CD4-positive, alpha-beta T cell treated with Interleukin-6 for 4 hours (primary cell): ENCODE measurements at regions not wholly inside any gene's neighbourhood (a gene's known extent, or its start where the extent isn't known, plus 50 kb on each side); places are given as distances from the start of the nearest gene placed in this dataset.

Experiments used
- DNase-seq: peaks from one replicate; pipeline ENCODE4 v3.0.0-alpha.2; 2020; ENCODE audit warnings: mixed read lengths

DNA sequence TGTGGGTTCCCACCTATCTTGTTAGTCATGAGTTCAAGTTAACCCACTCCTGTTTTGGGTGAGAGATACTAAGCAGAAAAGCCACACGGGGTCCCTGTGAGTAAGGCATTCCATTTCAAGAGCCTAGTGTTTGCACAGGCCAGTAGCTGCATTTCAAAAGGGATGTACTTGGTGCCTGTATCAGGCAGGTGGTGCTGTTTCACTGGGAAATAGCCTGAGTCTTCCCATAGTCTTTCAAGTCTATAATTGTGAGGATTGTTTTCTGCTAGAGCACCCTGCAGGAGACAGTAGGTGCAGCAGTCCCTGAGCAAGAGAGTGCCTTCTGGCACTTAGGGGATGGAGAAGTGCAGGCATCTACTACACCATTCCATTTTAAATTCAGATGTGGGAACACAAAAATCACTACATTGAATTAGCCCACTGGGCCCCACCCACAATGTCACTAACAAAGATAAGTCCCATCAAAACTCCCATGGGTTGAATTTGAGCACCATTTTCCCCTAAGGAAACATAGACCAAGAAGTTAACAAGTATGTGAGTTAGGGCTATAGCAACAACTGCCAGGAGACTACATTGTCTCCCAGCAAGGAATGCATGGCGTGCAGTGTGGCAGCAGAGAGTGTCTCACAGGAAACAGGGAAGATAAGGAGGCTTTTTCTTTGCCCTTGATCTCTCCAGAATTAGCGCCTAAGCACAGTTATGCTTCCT, 263.2 kb downstream of the COX7C start:
- DNase-seq, result peak; percentile 20

DNA sequence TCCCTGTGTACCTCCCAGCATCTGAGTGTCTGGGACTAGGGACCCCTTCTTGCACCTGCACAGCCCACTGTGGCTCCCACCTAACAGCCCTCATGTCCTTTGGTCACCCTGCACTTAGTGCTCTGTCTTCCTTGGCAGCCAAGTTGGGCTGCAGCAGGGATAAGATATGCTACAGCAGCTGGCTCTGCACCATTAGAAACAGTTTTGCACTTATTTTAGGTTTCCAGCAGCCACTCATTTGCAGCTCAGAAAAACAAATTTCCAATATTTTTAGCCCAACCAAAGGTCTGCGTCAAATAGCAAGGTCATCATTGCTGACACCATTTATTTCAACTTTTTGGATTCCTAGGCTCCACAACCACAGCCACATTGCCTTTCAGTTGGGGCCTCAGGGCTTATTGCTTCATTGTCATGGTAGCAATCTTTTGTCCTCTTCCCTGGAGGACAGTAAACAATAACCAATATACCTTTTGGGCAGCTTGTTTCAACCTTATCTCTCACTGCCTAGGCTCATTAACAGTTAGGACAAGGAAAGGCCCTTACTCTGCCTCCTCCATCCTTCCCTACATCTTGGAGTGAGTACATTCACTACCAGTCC, 263.9 kb downstream of the COX7C start:
- no peak for DNase-seq

DNA sequence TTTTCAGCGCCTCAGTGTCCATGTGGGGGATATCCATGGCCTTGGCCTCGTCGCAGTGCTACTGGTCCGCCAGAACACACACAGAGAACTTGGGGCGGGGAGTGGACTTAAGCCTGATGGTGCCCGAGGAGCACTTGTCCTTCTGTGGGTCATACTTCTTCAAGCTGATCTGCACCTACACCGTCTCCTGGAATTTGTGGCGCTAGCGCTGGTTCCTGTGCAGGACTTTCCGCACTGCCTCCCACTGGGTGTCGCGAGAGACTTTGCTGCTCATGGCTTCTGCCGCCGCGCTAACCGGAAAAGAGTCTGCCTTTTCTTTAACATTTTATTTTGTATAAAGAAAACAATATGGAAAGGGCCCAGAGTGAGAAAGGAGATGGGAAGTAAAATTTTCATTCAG, 266.9 kb downstream of the COX7C start:
- no peak for DNase-seq

DNA sequence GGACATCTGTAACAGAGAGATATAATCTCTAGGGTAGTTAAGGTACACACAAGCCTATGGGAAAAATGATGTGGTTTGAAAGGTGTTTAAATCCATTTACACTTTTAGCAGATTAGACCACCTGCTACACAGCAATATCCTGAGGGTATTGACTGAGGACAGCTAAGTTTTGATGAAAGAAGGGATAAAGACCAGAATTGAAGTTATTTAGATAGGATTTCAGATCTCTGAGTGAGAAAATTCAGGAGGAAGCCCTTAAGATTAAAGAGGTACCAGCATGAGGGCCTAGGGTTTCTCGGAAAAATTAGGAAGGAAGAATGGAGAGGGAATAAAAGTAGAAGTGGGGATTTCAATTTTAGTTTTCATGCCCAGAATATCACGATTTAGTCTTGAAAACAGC, 267.3 kb downstream of the COX7C start:
- DNase-seq, result no peak

DNA sequence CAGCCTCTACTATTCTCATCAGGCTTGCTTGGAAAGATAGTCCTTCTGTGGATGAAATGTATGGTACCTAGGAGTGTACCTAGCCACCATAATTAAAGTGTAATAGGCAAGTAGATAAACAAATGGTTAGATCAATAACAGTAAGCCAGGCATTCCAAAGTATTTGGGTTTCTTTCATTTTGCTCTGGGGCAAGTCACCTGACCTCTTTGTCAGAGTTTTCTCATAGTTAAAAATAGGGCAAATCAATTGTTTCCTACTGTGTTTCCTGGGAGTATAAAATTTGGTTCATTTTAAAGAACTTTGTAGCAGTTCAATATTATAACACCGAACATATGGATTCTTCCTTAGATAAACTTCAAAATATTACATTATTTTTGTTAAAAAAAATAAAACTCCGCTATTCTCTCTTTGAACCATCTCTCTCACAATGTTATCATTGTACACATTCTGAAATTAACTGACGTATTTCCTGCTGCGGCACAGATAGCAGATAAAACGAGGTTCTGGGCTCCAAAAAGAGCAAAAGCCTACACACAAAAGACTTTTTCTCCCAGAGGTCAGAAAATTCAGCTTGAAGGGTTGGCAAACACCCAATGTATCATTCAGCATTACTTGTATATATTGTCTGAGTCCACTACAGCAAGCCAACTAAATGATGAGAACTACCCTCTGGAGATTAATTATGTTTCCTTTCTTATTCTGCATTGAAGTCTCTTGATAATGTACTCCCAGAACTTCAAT, 267.9 kb downstream of the COX7C start:
- DNase-seq, result no peak

DNA sequence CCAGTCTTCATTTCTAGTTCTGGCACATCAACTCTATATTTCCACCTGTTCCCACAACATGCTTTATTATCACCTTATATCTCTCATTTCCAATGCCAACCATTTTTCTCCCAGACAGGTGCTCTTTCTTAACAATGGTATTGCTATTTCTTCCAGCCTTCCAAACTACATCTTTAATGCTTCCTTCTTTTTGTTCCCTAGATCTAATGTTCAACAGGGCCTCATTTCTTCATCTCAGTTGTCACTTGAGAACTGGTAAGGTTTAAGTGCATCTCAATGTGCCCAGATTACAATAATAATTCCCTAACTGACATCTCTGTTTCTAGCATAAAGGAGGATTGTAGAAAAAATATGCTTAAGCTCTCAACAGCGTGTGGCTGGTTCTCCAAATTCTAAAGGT, 272.6 kb downstream of the COX7C start:
- DNase-seq, result no peak

DNA sequence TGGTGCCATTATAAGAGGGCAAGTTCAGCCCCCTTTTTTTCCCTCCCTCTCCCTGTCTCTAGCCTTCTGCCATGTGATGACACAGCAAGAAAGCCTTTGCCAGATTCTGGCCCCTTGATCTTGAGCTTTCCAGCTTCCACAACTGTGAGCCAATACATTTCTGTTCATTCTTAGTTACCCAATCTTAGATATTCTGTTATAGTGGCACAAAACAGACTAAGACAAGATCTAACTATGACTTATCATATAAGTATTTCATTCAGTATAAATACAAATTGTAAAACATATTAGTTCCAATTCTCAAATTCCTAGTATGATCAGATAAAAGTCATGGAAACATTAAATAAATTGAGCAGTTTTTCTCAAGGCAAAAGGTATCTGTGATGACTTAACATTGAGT, 276.3 kb downstream of the COX7C start:
- DNase-seq, result no peak

DNA sequence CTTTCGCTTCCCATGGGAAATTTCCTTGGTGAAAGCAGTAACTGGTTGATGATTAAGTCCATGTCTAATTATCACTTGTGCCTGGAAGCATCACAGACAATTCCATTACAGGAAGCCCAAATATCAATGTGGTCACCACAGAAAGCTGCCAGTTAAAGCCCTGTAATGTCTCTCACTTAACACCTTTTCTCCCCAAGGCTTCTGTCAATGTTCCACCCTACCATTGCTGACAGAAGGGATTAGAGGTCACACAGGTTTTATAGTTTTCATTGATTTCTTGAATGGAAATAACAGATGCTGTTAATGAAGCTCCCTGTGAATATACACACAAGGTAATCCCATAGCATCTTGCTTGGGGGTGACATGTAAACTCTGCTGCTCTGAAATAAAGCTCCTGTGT, 279.2 kb downstream of the COX7C start:
- DNase-seq, result no peak

DNA sequence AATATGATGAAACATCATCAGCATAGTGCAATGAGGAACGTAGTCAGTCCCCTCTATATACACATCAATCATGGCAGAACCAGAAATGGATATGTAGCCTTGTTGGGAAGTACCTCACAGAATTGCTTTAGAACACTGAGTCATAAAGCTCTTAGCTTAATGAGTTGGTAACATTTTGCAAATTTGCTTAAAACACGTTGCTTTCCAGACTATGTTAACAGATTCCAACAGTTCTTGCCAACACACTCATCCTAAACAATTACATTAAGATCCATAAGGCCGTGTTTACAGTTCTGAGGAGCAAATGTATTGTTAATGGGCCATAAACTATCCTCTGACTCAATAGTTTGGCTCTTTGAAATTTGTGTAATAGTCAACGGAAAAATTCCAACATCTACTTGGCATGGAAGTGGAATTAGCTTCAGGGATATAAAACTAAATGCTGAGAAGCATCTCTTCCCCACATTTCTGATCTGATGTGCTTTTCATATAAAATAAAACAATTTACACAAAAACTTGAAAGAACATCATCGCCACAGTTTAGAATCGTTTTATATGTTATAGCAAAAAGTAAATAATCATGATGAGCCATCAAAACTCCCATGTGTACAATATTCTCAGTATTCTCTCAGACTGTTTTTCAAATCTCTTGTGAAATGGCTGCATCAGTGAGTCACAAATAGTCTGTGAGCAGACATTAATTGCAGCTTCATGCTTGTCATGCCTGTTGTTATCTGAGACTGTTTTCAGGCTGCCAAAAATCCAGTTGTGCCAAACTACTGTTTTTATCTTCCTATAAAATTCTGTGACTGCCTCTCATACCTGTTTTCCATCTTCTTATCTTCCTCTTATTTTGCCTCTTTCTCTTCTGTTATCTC, 291.9 kb downstream of the COX7C start:
- no peak for DNase-seq

DNA sequence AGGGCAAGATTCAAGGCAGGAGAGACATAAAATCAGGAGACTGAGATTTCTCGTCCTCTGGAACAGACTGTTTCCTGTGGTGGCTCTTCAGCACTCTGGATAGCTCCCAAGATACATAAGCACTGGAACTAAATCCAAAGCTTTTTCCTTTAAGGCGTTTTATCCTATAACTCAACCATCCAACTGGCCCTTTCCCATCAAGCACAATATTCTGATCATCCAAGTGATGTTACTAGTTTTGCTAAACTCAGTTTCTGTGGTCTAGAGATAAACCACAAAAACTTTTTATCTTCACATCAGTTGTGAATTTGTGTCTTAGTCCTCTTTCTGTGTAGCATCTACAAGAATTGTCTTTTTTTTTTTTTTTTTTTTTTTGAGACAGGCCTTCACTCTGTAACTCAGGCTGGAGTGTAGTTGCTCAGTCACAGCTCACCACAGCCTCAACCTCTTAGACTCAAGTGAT, 299.4 kb downstream of the COX7C start:
- peak; percentile 3 for DNase-seq

DNA sequence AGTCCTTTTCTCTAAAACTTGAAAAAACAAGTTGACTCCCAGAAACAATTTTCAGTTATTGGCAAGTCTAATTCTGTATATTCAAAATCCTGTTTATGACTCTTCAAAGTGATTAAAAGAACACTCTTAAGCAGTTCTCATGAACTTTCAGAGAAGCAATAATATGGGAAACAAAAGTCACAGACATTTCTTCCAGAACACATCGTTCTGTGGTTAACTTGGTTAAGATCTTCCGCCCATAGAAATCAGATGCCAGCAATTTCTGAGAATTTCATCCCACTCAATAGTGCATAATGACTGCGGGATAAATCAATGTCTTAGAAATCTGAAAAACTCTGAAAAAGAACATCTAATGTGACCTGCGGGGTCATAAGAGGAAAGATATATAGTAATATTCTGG, 300.5 kb downstream of the COX7C start:
- DNase-seq, result no peak

DNA sequence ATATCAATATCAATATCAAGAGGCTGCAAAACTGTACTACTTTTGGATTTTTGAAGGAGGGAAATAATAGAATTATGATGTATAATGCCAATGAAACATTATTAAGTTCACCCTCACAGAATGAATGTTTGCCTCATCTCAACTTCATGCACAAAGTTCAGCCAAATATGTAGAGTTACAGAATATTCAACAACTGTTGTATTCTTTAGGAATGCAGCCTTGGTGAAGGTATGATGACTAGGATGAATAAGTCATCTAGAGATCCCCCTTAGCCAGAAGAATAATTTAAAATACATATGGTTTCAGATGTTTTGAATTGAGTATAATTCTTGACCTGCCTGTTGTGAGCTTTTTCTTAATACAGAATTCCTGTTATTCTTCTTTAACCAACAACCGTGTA, 308.3 kb downstream of the COX7C start:
- no peak for DNase-seq

DNA sequence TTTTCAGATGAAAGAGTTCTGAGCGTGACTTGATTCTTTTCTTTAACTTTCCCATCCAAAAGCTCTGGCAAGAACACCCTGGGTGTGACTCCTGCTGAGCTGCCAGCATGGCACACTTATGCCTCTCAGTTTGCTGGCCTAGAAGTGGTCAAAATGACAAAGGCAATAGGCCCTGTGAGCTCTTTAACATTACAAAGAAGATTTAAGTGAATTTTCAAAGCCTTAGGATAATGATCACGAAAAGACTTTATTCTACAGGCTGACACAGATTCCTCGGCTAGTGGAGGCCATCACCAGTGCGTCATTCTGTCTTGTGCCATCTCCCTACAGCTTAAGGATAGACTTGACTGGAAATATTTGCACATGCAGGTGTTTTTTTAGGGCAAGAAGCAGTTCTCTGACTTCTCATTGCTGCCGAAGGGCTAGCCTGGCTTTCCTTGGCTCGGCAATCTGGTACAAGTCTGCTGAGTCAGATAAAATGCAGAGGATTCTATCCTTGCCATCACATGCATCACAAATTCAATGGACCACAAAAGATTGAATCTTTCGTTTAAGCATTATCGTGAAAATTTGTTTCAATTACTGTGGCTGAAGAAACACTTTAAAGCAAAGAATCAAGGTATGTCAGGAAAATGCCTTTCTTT, 311.5 kb downstream of the COX7C start:
- DNase-seq, result no peak

DNA sequence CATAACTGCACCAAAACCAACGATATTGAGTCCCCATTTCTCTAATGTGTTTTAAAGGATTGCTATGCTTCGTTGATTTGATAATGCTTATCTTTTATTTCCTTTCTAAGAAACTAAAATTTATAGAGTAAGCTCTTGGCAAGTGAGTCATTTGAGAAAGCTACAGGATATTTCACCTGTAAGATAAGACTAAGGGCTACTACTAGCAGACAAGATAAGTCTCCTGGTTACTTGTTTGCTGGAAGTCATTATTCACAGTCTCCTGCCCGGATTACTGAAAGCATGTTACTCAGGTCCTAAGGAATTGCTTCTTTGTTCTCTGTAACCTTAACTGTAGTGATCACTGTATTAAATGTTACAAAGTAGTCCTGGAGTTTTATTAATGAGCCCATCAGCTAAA, 315.9 kb upstream of the RASA1 start:
- DNase-seq, result no peak

DNA sequence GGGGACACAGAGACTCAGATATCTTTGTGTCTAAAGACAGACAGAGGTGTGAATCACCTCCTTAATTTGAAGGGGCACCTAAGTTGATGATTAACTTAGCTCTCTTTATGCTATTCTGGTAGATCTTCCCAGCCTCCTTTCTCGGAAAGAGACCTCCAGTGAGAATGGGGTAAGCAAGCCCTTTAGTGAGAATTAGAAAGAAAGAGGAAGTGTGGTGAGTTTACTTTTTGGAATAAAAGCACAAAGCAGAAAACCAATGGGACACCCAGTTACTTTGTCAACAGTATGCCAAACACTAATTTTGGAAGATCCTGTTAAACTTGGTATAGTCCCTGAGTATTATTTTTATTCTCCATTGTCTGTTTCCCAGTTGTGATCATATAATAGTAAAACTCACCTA, 302.8 kb upstream of the RASA1 start:
- DNase-seq, result no peak

DNA sequence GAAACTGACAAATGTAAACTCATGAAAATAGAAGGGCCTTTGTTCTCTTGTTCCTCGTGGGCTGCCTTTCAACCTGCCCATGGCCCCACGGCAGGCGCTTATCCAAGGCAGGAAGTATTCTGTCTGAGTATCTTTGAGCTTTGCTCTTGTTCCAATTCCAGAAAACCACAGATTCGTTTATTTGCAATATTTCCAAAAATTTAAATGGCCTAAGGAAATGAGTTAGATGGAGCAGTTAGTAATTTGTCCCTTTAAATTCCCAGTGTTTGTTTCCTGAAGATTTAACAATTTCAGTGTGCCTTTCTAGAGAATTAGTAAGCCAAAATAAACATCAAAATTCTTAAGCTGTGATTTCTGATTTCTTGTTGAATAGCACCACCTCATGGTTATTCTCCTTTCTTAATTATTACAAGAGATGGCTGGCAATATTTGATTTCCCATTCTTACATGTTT, 299.4 kb upstream of the RASA1 start:
- no peak for DNase-seq

DNA sequence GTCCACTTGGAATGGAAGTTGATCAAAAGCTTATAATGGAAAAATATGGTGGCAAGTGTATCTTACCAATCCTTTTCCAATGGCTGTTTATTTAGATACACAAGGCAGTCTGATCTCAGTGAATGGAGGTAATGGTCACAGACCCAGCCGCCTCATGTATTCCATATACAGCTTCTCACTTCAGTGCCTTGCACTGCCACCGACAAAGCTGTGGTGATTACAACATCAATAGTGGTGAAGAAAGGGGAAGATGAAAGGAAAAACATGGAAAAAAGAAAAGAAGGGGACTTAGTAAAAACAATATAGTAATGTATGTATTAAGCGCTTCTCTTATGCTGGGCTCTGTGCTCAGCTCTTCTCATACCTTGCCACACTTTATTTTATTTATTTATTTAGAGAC, 297.3 kb upstream of the RASA1 start:
- DNase-seq, result no peak

DNA sequence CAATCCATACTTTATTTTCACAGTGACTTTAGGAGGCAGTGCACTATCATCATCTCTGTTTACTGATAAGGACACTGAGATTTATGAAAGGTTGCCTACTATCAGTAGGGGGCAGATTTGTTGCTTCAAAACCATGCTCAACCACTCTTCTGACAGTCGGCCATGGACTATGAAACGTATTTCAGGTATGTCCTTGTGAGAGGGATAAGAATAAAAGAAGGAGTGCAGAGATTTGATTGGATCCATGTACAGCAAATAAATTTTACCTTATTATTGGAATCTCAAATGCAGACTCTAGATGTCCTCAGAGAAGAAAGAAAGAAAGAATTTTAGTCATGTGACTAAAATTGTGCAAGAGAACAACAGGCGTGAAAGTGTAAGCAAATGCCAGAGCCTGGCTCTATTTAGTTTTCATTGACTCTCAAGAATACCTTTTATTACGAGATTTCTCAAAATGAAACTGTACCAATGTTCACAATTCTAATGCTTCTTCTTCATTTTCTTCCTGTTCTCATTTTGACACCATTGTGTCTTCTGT, 296.6 kb upstream of the RASA1 start:
- no peak for DNase-seq

DNA sequence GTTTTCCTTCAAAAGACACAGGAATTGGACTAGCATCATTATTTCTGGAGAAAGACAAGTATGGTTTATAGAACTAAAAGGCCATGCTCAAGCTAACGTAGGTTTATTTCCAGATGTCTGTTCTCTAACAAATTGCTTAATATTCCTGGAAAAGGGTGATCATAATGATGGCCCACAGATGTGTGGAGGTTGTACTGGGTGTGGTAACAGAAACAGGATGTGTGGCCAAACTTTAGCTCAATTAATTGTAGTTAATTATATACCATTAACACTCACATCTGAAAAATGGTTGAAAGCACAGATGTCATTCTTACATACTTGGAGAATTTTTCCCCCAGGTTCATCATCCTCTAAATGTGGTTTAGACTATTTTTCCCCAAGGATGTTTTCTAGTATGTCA, 292.7 kb upstream of the RASA1 start:
- no peak for DNase-seq

DNA sequence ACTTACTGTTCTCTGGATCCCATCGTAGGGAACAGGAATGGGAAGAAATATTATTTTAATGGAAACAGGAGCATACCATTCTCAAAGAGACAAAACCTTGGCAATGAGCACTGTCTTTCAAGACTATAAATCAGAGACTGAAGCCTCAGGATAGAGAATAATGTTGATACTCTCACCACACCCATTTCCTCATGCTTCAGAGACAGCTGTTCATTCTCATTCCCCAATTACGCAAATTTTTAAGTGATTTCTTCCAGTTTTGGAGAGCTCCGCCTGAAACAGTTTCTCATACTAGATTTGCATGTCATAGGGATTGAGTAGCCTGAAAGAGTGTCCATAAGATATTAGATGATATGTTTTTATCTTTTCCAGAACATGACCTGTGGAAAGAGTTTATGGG, 290.5 kb upstream of the RASA1 start:
- DNase-seq, result no peak

DNA sequence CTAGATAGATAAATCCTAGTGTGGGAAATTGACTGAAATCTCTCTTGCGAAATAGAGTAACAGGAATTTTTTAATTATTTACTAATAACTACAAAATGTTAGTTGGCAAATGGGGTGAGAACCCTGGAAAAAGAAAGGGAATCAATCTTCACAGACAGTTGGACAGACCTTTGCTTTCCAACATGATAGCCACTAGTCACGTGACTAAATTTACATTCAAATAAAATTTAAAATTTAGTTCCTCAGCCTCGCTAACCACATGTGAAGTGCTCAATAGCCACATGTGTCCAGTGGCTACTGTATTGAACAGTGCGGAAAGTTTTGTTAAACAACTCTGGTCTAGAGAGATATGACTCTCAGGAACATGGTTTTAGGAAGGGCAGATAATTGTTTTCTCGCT, 289.9 kb upstream of the RASA1 start:
- DNase-seq, result no peak

DNA sequence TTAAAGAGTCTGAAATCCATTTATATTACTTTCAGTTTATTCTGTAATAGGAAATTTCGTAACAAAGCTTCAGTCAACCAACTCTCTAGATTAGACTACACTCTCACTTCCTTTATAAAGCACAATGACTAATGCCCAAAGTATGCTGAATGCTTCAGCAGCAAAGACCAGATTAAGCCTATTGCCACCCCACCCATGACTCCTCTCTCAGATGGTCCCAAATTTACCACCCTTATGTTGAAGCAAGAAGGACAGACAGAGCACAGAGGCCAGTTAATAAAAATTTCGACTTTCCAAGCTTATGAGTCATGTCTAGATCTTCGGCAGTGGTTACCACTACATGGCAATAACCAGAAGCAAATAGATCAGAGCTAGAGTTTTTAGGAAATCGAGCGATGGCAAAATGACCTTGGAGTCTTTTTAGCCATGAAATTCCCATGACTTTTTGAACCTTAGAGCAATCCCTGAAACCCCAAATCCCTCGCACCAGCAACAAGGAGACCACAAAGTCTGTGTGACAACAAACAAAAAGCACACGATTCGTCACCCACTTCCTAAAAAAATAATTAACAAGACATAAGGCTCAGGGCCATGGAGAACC, 287.8 kb upstream of the RASA1 start:
- no peak for DNase-seq
